B cell (primary cell): ENCODE measurements at regions not wholly inside any gene's neighbourhood (a gene's known extent, or its start where the extent isn't known, plus 50 kb on each side); places are given as distances from the start of the nearest gene placed in this dataset.

Experiments used
- ATAC-seq: fragments of 200-7000 bp; cut with Tn5 transposase; one replicate; pipeline ENCODE4 v1.10.0; 2021; ENCODE audit warnings: low read depth, mild to moderate bottlenecking, moderate number of reproducible peaks, moderate library complexity
- CTCF ChIA-PET: fragments of 350-600 bp; sonication (Branson Sonifier 250); formaldehyde crosslinking; loops from one replicate; lab custom pipeline; 2021; ENCODE audit warnings: antibody characterized with exemption, inconsistent platforms; lab: Charles Lee
- POLR2A ChIA-PET: fragments of 350-600 bp; sonication (Branson Sonifier 250); formaldehyde crosslinking; loops from one replicate; lab custom pipeline; 2021; ENCODE audit warnings: antibody characterized with exemption; lab: Charles Lee
- DNase-seq: peaks from one replicate; pipeline ENCODE4 v3.0.0; 2013
- H2AFZ ChIP-seq: 2 replicates; pipeline ENCODE4 v1.6.1; 2012; ENCODE audit warnings: mild to moderate bottlenecking, low read depth, low read length; ENCODE audit not compliant: insufficient read depth, poor library complexity, severe bottlenecking
- H3K27ac ChIP-seq, 2 donors: 1 replicate in 1 of 2; 2 replicates in 1 of 2; pipeline ENCODE4 v1.5.1; 2012 to 2013; ENCODE audit warnings: low read length in 2 of 2, mild to moderate bottlenecking in 2 of 2, moderate library complexity in 1 of 2
- H3K27me3 ChIP-seq, 4 experiments: fragments of 200-600 bp in 1 of 4; sonication (generic) in 1 of 4; replicated peaks in 1 of 4; 1 replicate in 2 of 4; 2 replicates in 2 of 4; pipeline versions ENCODE4 v1.6.1 to v1.7.0; 2013 to 2016; ENCODE audit warnings: low read length in 3 of 4, mild to moderate bottlenecking in 2 of 4, mixed read lengths in 1 of 4, moderate library complexity in 1 of 4; ENCODE audit not compliant: insufficient read depth in 4 of 4, control insufficient read depth in 3 of 4; ENCODE audit errors: control extremely low read depth in 1 of 4
- H3K36me3 ChIP-seq, 2 experiments: replicated peaks in 1 of 2; 1 replicate in 1 of 2; 2 replicates in 1 of 2; pipeline versions ENCODE4 v1.6.1 to v1.7.1; 2013; ENCODE audit warnings: low read length in 1 of 2; ENCODE audit not compliant: insufficient read depth in 2 of 2, control insufficient read depth in 1 of 2; ENCODE audit errors: control extremely low read depth in 1 of 2, extremely low read depth in 1 of 2
- H3K4me1 ChIP-seq, 2 donors: fragments of 200-600 bp in 1 of 2; sonication (generic) in 1 of 2; 1 replicate in 1 of 2; 2 replicates in 1 of 2; pipeline versions ENCODE4 v1.5.1 to v1.6.1; 2013 to 2017; ENCODE audit warnings: low read length in 2 of 2; ENCODE audit not compliant: control insufficient read depth in 2 of 2, insufficient read depth in 2 of 2
- H3K4me2 ChIP-seq: replicated peaks from 2 replicates; pipeline ENCODE3; 2012; ENCODE audit warnings: mild to moderate bottlenecking, low read depth, low read length; ENCODE audit not compliant: poor library complexity, severe bottlenecking
- H3K4me3 ChIP-seq, 5 experiments: fragments of 200-600 bp in 1 of 5; sonication (generic) in 1 of 5; 1 replicate in 3 of 5; 2 replicates in 2 of 5; pipeline versions ENCODE4 v1.5.1 to v1.7.0; 2011 to 2016; ENCODE audit warnings: low read length in 4 of 5, mild to moderate bottlenecking in 4 of 5, low read depth in 2 of 5, control low read depth in 1 of 5, moderate library complexity in 1 of 5; ENCODE audit not compliant: insufficient read depth in 1 of 5; ENCODE audit errors: control extremely low read depth in 1 of 5, extremely low read depth in 1 of 5
- H3K79me2 ChIP-seq: fragments of 200-600 bp; sonication (generic); one replicate; pipeline ENCODE4 v1.6.0; 2016; ENCODE audit warnings: low read length; ENCODE audit not compliant: control insufficient read depth, insufficient read depth
- H3K9ac ChIP-seq: fragments of 200-600 bp; sonication (generic); 2 replicates; pipeline ENCODE4 v1.6.1; 2017; ENCODE audit warnings: mild to moderate bottlenecking, low read length, moderate library complexity
- H3K9me3 ChIP-seq, 3 donors: one replicate each; pipeline versions ENCODE4 v1.6.1 to v1.7.1; 2013; ENCODE audit warnings: low read length in 2 of 3; ENCODE audit not compliant: control insufficient read depth in 2 of 3, insufficient read depth in 1 of 3; ENCODE audit errors: control extremely low read depth in 1 of 3
- H4K20me1 ChIP-seq: 2 replicates; pipeline ENCODE4 v1.6.0; 2012; ENCODE audit warnings: mild to moderate bottlenecking, low read length; ENCODE audit not compliant: insufficient read depth, control insufficient read depth, poor library complexity, severe bottlenecking
- H3K27ac Mint-ChIP-seq: one replicate; pipeline ENCODE4 v1.8.0; 2021; ENCODE audit warnings: mixed read lengths
- H3K27me3 Mint-ChIP-seq: one replicate; pipeline ENCODE4 v1.8.0; 2021; ENCODE audit warnings: mixed read lengths
- H3K4me1 Mint-ChIP-seq: one replicate; pipeline ENCODE4 v1.8.0; 2021; ENCODE audit warnings: mixed read lengths
- H3K4me3 Mint-ChIP-seq: one replicate; pipeline ENCODE4 v1.8.0; 2021; ENCODE audit warnings: mixed read lengths
- H3K9me3 Mint-ChIP-seq: one replicate; pipeline ENCODE4 v1.8.0; 2022; ENCODE audit warnings: mixed read lengths; ENCODE audit not compliant: insufficient read depth
- EZH2 ChIP-seq: IDR thresholded peaks from 2 replicates; pipeline ENCODE4 v1.6.1; 2012; ENCODE audit warnings: borderline replicate concordance, low read depth, mild to moderate bottlenecking, moderate library complexity, low read length; ENCODE audit not compliant: insufficient read depth, poor library complexity, severe bottlenecking
- WGBS: methylation state at CpG from one replicate; pipeline ENCODE4 v1.1.5; 2013; ENCODE audit warnings: missing lambda C conversion rate; ENCODE audit not compliant: insufficient coverage; 5-methylcytosine and 5-hydroxymethylcytosine counted together
- intact Hi-C: fragments of 100-400 bp; cut with micrococcal nuclease; formaldehyde crosslinking; loops from one replicate; pipeline ENCODE4 v1.10.0; 2022
- TF ChIP-seq, protein P1 (sequence below): fragments of 200-600 bp; IDR thresholded peaks from one replicate; pipeline ENCODE4 v1.8.0; 2022; ENCODE audit warnings: antibody characterized with exemption, mild to moderate bottlenecking

DNA sequence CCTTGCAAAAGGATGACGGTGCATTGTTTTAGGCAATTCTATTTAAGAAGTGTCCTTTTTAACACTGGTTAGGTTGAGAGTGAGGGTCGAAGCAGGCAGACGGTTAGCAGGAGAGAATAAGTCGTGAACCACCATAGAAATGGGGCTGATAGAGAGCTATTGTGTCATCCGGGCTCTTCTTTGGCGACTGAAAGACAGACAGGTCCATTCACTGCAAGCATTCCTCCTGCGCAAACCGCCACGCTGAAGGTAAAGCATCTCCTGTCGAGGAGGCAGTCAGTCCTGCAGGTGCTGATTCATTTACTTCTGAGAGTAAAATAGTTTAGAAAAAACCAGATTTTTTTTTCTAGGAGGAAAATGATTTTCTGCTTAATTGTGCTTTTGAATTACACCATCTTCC, 1002.8 kb upstream of the NR2F2 start:
- ATAC-seq, result no peak
- DNase-seq, result no peak
- H3K36me3 ChIP-seq, result no peaks in the 10 kb centered on the region
- intact Hi-C loops, result no loop called here
- Mint-ChIP-seq H3K9me3 (peaks cover 2% of the 10 kb centered on the region), H3K4me3 (no peak overlapping the region), H3K4me1 (no peaks in the 10 kb centered on the region), H3K27me3 (no peaks in the 10 kb centered on the region), H3K27ac (no peak overlapping the region)
- no peaks in the 10 kb centered on the region for H3K27me3 ChIP-seq
- no peak overlapping the region for H3K27ac ChIP-seq
- H3K9ac ChIP-seq, result no peak overlapping the region
- H2AFZ ChIP-seq, result no peak overlapping the region
- no peak for TF ChIP-seq EZH2
- TF ChIP-seq, protein P1, sequence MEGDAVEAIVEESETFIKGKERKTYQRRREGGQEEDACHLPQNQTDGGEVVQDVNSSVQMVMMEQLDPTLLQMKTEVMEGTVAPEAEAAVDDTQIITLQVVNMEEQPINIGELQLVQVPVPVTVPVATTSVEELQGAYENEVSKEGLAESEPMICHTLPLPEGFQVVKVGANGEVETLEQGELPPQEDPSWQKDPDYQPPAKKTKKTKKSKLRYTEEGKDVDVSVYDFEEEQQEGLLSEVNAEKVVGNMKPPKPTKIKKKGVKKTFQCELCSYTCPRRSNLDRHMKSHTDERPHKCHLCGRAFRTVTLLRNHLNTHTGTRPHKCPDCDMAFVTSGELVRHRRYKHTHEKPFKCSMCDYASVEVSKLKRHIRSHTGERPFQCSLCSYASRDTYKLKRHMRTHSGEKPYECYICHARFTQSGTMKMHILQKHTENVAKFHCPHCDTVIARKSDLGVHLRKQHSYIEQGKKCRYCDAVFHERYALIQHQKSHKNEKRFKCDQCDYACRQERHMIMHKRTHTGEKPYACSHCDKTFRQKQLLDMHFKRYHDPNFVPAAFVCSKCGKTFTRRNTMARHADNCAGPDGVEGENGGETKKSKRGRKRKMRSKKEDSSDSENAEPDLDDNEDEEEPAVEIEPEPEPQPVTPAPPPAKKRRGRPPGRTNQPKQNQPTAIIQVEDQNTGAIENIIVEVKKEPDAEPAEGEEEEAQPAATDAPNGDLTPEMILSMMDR, result no peak
- no peak overlapping the region for H3K4me2 ChIP-seq
- no peaks in the 10 kb centered on the region for H3K4me1 ChIP-seq
- WGBS, result 48% methylated on average over 9 of the region's 10 CpGs
- H4K20me1 ChIP-seq, result no peaks in the 10 kb centered on the region
- peaks cover 0 to 4% (median 0%) of the 10 kb centered on the region in 3 donors for H3K9me3 ChIP-seq
- ChIA-PET POLR2A (no interaction called here), CTCF (no interaction called here)
- no peaks in the 10 kb centered on the region for H3K79me2 ChIP-seq
- H3K4me3 ChIP-seq, result no peak overlapping the region

DNA sequence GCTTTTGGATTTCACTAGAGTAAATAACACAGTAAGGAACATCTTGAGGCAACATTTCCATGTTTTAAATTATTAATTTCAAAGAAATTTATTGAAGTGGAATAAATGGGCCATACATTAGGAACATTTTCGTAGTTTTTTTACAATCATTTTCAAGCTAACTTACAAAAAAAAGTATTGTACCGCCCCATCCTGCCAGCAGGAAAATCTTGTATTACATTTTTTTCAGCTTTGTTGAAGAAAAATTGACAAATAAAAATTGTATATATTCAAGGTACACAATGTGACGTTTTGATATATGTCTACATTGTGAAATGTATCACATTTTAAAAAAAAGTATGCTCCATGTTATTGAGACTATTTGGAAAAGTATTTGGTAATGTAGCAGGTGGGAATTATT, 1001.9 kb upstream of the NR2F2 start:
- ChIA-PET POLR2A (no interaction called here), CTCF (no interaction called here)
- ATAC-seq (no peak), DNase-seq (no peak)
- no peaks in the 10 kb centered on the region for H3K27me3 ChIP-seq
- no peaks in the 10 kb centered on the region for H4K20me1 ChIP-seq
- Mint-ChIP-seq H3K4me1 (no peaks in the 10 kb centered on the region), H3K9me3 (peaks cover 2% of the 10 kb centered on the region), H3K27me3 (no peaks in the 10 kb centered on the region), H3K4me3 (no peak overlapping the region), H3K27ac (no peak overlapping the region)
- H3K4me2 ChIP-seq, result no peak overlapping the region
- no CpG with 5 or more reads among the region's 3 CpGs for WGBS
- no peak overlapping the region for H3K9ac ChIP-seq
- no peak overlapping the region for H3K4me3 ChIP-seq
- intact Hi-C loops, result no loop called here
- H3K9me3 ChIP-seq, result peaks cover 0 to 4% (median 0%) of the 10 kb centered on the region in 3 donors
- H3K79me2 ChIP-seq, result no peaks in the 10 kb centered on the region
- no peak overlapping the region for H2AFZ ChIP-seq
- H3K4me1 ChIP-seq, result no peaks in the 10 kb centered on the region
- H3K36me3 ChIP-seq, result no peaks in the 10 kb centered on the region
- H3K27ac ChIP-seq, result no peak overlapping the region
- no peak for TF ChIP-seq EZH2
- TF ChIP-seq, protein P1, result no peak
